T-helper 17 cell (primary cell): ENCODE measurements at regions not wholly inside any gene's neighbourhood (a gene's known extent, or its start where the extent isn't known, plus 50 kb on each side); places are given as distances from the start of the nearest gene placed in this dataset.
"Not testable (repeated sequence)": the region's sequence is repeated elsewhere in the genome, so short reads cannot be mapped to it uniquely, and the experiment has no call there.

Experiments
- ATAC-seq: fragments of 150-1000 bp; cut with Tn5 transposase; 2 replicates; pipeline ENCODE4 v1.10.0; 2021; ENCODE audit warnings: mild to moderate bottlenecking, moderate library complexity
- DNase-seq, 3 donors: peaks; one replicate each; pipeline versions ENCODE4 v3.0.0 to v3.0.0-alpha.2; 2020 to 2021
- H3K9me3 ChIP-seq: one replicate; pipeline ENCODE4 v1.7.0; 2013; ENCODE audit warnings: low read length, mild to moderate bottlenecking; ENCODE audit not compliant: control insufficient read depth, poor library complexity, severe bottlenecking
- H3K27ac Mint-ChIP-seq: one replicate; pipeline ENCODE4 v1.8.0; 2022; ENCODE audit warnings: mild to moderate bottlenecking, moderate library complexity, mixed read lengths
- H3K27me3 Mint-ChIP-seq: one replicate; pipeline ENCODE4 v1.8.0; 2022; ENCODE audit warnings: mixed read lengths
- H3K36me3 Mint-ChIP-seq: one replicate; pipeline ENCODE4 v1.8.0; 2022; ENCODE audit warnings: low read depth, mixed read lengths
- H3K4me1 Mint-ChIP-seq: one replicate; pipeline ENCODE4 v1.8.0; 2022; ENCODE audit warnings: mild to moderate bottlenecking, mixed read lengths
- H3K4me3 Mint-ChIP-seq: one replicate; pipeline ENCODE4 v1.8.0; 2022; ENCODE audit warnings: mild to moderate bottlenecking, moderate library complexity, mixed read lengths

- no peak overlapping the region for H3K27ac Mint-ChIP-seq
- DNase-seq (no peak), ATAC-seq (no peak)
- H3K4me3 Mint-ChIP-seq = no peak overlapping the region
- H3K27me3 Mint-ChIP-seq = no peaks in the 10 kb centered on the region
- no peaks in the 10 kb centered on the region for H3K9me3 ChIP-seq
- H3K4me1 Mint-ChIP-seq = peaks cover 12% of the 10 kb centered on the region
- H3K36me3 Mint-ChIP-seq = no peaks in the 10 kb centered on the region
These were observed 110.4 kb upstream of the ATXN3L start for GRCh38 chrX:13430136-13430827.

- Mint-ChIP-seq H3K27me3 (no peaks in the 10 kb centered on the region), H3K36me3 (no peaks in the 10 kb centered on the region), H3K4me1 (peaks cover 12% of the 10 kb centered on the region), H3K4me3 (no peak overlapping the region), H3K27ac (peak overlapping the region; percentile 67)
- ATAC-seq (peak; percentile 35), DNase-seq (no peak)
- no peaks in the 10 kb centered on the region for H3K9me3 ChIP-seq
These were observed 108.4 kb upstream of the ATXN3L start for GRCh38 chrX:13428053-13428786.

GRCh38 chrX:13427441-13428052, 107.7 kb upstream of the ATXN3L start:
- H3K4me3 Mint-ChIP-seq = no peak overlapping the region
- H3K36me3 Mint-ChIP-seq = no peaks in the 10 kb centered on the region
- no peaks in the 10 kb centered on the region for H3K27me3 Mint-ChIP-seq
- no peaks in the 10 kb centered on the region for H3K9me3 ChIP-seq
- H3K27ac Mint-ChIP-seq = peak overlapping the region; percentile 67
- peaks cover 12% of the 10 kb centered on the region for H3K4me1 Mint-ChIP-seq
- ATAC-seq (no peak), DNase-seq (no peak)

- Mint-ChIP-seq H3K27ac (no peak overlapping the region), H3K4me3 (no peak overlapping the region), H3K4me1 (peaks cover 2% of the 10 kb centered on the region), H3K27me3 (no peaks in the 10 kb centered on the region), H3K36me3 (no peaks in the 10 kb centered on the region)
- ATAC-seq = no peak
- no peaks in the 10 kb centered on the region for H3K9me3 ChIP-seq
- no peak for DNase-seq
These were observed 100.8 kb upstream of the ATXN3L start for GRCh38 chrX:13420545-13421183.

- no peak for DNase-seq
- H3K27ac Mint-ChIP-seq = no peak overlapping the region
- H3K4me1 Mint-ChIP-seq = peaks cover 2% of the 10 kb centered on the region
- no peaks in the 10 kb centered on the region for H3K9me3 ChIP-seq
- no peak for ATAC-seq
- no peaks in the 10 kb centered on the region for H3K27me3 Mint-ChIP-seq
- H3K36me3 Mint-ChIP-seq = no peaks in the 10 kb centered on the region
- H3K4me3 Mint-ChIP-seq = no peak overlapping the region
These were observed 100.1 kb upstream of the ATXN3L start for GRCh38 chrX:13419918-13420317.

GRCh38 chrX:13419276-13419675, 99.4 kb upstream of the ATXN3L start:
- no peaks in the 10 kb centered on the region for H3K36me3 Mint-ChIP-seq
- H3K27ac Mint-ChIP-seq = no peak overlapping the region
- H3K4me1 Mint-ChIP-seq = peaks cover 2% of the 10 kb centered on the region
- H3K4me3 Mint-ChIP-seq = no peak overlapping the region
- H3K9me3 ChIP-seq = no peaks in the 10 kb centered on the region
- no peaks in the 10 kb centered on the region for H3K27me3 Mint-ChIP-seq
- ATAC-seq (no peak), DNase-seq (no peak)

GRCh38 chrX:13418126-13419097, 98.6 kb upstream of the ATXN3L start:
- H3K36me3 Mint-ChIP-seq = no peaks in the 10 kb centered on the region
- ATAC-seq = no peak

GRCh38 chrX:13415509-13415908, 95.7 kb upstream of the ATXN3L start:
- DNase-seq = no peak
- no peaks in the 10 kb centered on the region for H3K36me3 Mint-ChIP-seq
- H3K27ac Mint-ChIP-seq = no peak overlapping the region
- ATAC-seq = no peak
- no peaks in the 10 kb centered on the region for H3K9me3 ChIP-seq
- no peaks in the 10 kb centered on the region for H3K27me3 Mint-ChIP-seq
- peaks cover 2% of the 10 kb centered on the region for H3K4me1 Mint-ChIP-seq
- no peak overlapping the region for H3K4me3 Mint-ChIP-seq

More at GRCh38 chrX:13418126-13419097, 98.6 kb upstream of the ATXN3L start:
- no peak overlapping the region for H3K4me3 Mint-ChIP-seq
- H3K27me3 Mint-ChIP-seq = no peaks in the 10 kb centered on the region
- no peak for DNase-seq
- no peak overlapping the region for H3K27ac Mint-ChIP-seq
- peaks cover 2% of the 10 kb centered on the region for H3K4me1 Mint-ChIP-seq
- no peaks in the 10 kb centered on the region for H3K9me3 ChIP-seq

GRCh38 chrX:13414006-13414647, 94.3 kb upstream of the ATXN3L start:
- no peaks in the 10 kb centered on the region for H3K36me3 Mint-ChIP-seq

GRCh38 chrX:13412208-13412600, 92.4 kb upstream of the ATXN3L start:
- no peaks in the 10 kb centered on the region for H3K9me3 ChIP-seq
- no peak for ATAC-seq
- no peaks in the 10 kb centered on the region for H3K4me1 Mint-ChIP-seq
- peak overlapping the region; percentile 7 for H3K4me3 Mint-ChIP-seq
- H3K36me3 Mint-ChIP-seq = no peaks in the 10 kb centered on the region
- H3K27ac Mint-ChIP-seq = no peak overlapping the region
- H3K27me3 Mint-ChIP-seq = no peaks in the 10 kb centered on the region
- no peak for DNase-seq

More at GRCh38 chrX:13414006-13414647, 94.3 kb upstream of the ATXN3L start:
- no peak for ATAC-seq
- Mint-ChIP-seq H3K27me3 (no peaks in the 10 kb centered on the region), H3K27ac (no peak overlapping the region), H3K4me3 (no peak overlapping the region), H3K4me1 (peaks cover 2% of the 10 kb centered on the region)
- no peak for DNase-seq
- H3K9me3 ChIP-seq = no peaks in the 10 kb centered on the region

- ATAC-seq (no peak), DNase-seq (no peak)
- Mint-ChIP-seq H3K36me3 (peaks cover 4% of the 10 kb centered on the region), H3K27me3 (no peaks in the 10 kb centered on the region), H3K4me1 (no peaks in the 10 kb centered on the region), H3K4me3 (peak overlapping the region; percentile 7), H3K27ac (no peak overlapping the region)
- no peaks in the 10 kb centered on the region for H3K9me3 ChIP-seq
These were observed 91.8 kb upstream of the ATXN3L start for GRCh38 chrX:13411496-13412207.

GRCh38 chrX:13408599-13408998, 88.7 kb upstream of the ATXN3L start:
- H3K4me3 Mint-ChIP-seq, H3K9me3 ChIP-seq, H3K27me3 Mint-ChIP-seq, ATAC-seq, H3K36me3 Mint-ChIP-seq, H3K27ac Mint-ChIP-seq, H3K4me1 Mint-ChIP-seq, DNase-seq: not testable (repeated sequence)
